ENCODE measurements at regions not wholly inside any gene's neighbourhood (a gene's known extent, or its start where the extent isn't known, plus 50 kb on each side); places are given as distances from the start of the nearest gene placed in this dataset.

DNA sequence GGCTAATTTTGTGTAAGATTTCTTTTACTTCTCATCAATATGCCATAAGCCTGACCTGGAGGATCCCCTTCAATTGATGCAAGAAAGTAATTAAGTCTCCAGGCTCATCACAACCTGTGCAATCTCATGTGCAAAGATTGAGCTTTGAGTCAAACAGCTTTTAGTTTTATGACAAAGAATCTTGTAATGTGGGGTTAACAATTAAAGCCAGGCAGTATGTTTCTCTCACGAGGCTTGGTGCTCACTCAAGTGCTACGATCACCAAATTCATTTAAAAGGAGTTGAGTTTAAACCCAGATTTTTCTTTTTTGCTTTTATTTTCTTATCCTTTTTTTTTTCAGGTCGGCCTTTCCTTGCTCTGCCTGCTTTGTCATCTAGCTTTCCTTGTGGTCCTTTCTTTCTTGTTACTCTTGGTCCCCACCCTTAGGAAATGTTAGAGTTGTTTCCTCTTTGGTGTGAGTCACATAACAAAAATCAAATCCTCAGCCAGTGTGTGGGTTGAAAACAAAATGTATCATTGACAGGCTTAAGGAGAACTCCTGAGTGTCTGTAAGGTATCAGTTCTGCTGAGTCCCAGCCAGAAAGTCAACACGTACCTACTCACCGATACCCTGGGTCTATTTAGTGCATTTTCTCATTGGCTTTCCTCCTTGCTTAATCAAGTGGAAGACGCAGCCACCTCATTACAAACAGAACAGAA, 1037.2 kb downstream of the ADGRL2 start:
- H3K36me3 Mint-ChIP-seq, result no peaks in the 10 kb centered on the region
- no peaks in the 10 kb centered on the region for H3K4me1 Mint-ChIP-seq (ENCODE audit: low read depth)
- peaks cover 2% of the 10 kb centered on the region for H3K27me3 Mint-ChIP-seq
- H3K27ac Mint-ChIP-seq, result no peak overlapping the region
- H3K9me3 Mint-ChIP-seq (ENCODE audit: low read depth), result no peaks in the 10 kb centered on the region
- no peak overlapping the region for H3K4me3 Mint-ChIP-seq

DNA sequence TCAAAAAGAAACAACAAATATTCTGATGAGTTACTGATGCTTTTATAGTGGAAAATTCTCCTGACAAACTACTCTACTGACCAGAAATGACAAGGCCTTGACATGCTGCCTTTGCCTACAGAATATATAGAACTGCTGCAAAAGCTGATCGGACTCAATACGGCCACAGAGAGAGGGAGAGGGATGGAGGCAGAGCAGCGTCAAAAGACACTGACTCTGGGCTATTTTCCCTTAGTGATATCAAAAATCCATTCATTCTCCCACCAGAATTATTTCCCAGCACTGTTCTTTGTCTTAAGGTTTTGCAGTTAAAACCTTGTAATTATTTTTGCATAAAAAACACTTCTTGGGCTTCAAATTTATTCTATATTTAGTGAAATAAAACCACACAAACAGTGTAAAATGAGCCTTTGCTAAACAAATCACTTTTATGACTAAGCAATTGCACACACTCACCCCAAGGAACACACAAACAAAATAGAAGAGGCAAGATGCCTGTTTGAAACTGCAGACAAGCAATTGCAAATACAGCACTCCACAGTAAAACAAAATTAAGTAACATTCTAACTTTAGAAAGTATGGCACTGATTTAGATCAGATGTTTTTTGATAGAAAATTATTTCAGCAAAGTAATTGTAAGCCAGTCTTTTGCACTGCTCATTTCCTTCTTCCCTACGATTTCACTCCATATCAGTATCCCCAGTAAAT, 1036.4 kb downstream of the ADGRL2 start:
- Mint-ChIP-seq H3K36me3 (no peaks in the 10 kb centered on the region), H3K4me3 (no peak overlapping the region), H3K27me3 (peaks cover 2% of the 10 kb centered on the region), H3K9me3 (ENCODE audit: low read depth) (no peaks in the 10 kb centered on the region), H3K27ac (no peak overlapping the region), H3K4me1 (ENCODE audit: low read depth) (no peaks in the 10 kb centered on the region)

DNA sequence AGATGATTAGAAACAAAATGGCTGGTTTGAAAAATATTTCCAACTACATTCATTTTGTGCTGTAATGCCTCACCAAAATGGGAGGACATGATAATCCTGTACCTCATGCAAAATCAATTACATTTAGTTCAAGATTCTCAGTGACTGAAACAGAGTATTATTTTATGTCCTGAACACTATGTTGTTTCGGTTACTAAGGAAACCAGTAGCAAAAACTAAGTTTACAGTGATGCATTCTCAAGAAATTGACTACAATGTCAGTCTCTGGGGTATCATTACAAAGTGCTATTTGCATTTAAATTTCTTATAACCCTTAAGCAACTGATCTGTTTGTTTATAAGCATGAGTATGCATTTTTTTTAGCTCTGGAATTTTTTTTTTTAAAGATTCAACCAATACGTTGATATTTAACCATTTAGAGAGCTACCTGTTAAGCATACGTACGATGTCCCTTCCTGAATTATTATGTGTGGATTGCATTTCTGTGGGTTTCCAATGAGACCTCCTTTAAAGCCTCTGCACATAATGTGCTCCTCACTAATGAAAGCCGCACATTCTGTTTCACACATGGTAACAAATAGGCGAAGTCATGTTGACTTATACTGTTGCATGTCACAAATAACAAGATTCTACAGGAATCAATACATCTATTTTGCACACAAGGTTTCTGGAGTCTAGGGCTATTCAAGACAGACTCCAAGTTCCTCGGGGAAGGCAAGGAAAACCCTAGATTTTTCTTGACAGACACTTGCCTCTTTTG, 1035.7 kb downstream of the ADGRL2 start:
- no peak overlapping the region for H3K27ac Mint-ChIP-seq
- no peak overlapping the region for H3K4me3 Mint-ChIP-seq
- no peaks in the 10 kb centered on the region for H3K9me3 Mint-ChIP-seq (ENCODE audit: low read depth)
- H3K36me3 Mint-ChIP-seq, result no peaks in the 10 kb centered on the region
- peaks cover 2% of the 10 kb centered on the region for H3K27me3 Mint-ChIP-seq
- H3K4me1 Mint-ChIP-seq (ENCODE audit: low read depth), result no peaks in the 10 kb centered on the region

DNA sequence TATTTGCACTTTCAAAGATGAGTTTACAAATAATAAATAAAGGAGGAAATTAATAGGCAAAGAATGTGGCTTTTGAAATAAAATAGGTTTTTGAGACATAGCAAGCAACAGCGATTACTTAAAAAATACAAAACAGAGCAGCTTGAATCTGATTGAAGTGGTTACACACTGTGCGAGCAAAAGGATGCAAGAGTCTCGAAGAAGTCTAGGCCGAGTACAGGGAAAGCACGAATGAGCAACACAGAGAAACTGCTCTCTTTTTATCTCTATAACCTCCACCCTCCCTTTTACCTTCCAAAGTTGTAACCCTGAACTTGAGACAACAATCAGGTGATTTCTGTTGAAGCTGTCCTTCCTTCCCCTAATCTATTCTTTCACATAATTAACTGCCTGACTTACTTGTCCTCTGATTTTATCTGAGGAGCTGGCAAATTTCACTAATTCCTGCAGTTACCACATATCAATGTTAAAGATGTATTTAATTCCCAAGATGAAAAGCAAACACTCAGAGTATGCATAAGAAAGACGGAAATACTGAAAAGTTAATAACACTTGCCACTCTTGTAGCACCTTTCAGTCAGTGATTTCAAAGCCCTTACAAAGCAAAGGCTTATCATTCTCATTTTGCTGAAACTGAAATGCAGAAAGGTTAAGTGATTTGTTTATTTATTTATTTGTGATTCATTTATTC, 1030.1 kb downstream of the ADGRL2 start:
- H3K27me3 Mint-ChIP-seq, result peaks cover 3% of the 10 kb centered on the region
- H3K9me3 Mint-ChIP-seq (ENCODE audit: low read depth), result no peaks in the 10 kb centered on the region
- peaks cover 2% of the 10 kb centered on the region for H3K4me1 Mint-ChIP-seq (ENCODE audit: low read depth)
- no peak overlapping the region for H3K27ac Mint-ChIP-seq
- H3K4me3 Mint-ChIP-seq, result no peak overlapping the region
- H3K36me3 Mint-ChIP-seq, result no peaks in the 10 kb centered on the region

DNA sequence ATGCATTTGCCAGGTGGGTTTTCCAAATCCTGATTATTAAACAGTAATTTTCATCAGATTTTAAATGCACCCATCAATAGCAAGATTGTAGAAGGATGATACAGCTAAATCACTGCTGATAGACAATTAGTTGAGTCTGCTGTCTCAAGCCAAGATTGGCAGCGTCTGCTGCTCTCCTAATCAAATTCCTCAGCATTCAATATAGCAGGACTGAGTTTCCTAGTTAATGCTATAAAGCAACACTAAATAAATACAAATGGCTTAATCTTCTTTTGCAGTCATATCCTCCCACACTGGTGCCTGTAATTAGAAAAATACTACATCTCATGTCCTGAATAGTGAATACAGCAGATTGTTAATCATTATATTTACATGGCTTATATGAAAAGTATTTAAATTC, 1028.8 kb downstream of the ADGRL2 start:
- H3K27me3 Mint-ChIP-seq, result peaks cover 3% of the 10 kb centered on the region
- no peak overlapping the region for H3K27ac Mint-ChIP-seq
- no peaks in the 10 kb centered on the region for H3K36me3 Mint-ChIP-seq
- H3K9me3 Mint-ChIP-seq (ENCODE audit: low read depth), result no peaks in the 10 kb centered on the region
- H3K4me3 Mint-ChIP-seq, result no peak overlapping the region
- H3K4me1 Mint-ChIP-seq (ENCODE audit: low read depth), result peaks cover 2% of the 10 kb centered on the region

DNA sequence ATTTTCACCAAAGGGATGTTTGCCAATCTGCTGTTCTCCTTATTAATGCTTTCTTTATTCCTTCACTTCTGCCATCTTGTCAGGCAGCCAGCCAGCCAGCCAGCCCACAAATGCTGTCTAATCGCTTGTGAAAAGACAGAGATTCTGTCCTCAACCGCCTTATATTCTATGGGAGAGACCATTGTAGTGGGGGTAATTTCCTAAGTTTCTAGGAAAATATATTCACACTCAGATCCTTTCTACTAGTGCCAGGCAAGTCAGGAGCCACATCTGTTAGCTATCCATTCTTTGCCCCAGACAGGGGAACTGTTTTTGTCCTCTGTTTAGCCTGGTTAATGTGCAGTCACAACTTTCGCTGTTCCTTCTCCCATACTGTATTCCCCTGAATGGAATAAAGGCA, 1023.1 kb downstream of the ADGRL2 start:
- H3K4me1 Mint-ChIP-seq (ENCODE audit: low read depth), result peaks cover 7% of the 10 kb centered on the region
- peaks cover 3% of the 10 kb centered on the region for H3K27me3 Mint-ChIP-seq
- no peak overlapping the region for H3K4me3 Mint-ChIP-seq
- no peak overlapping the region for H3K27ac Mint-ChIP-seq
- H3K9me3 Mint-ChIP-seq (ENCODE audit: low read depth), result no peaks in the 10 kb centered on the region
- no peaks in the 10 kb centered on the region for H3K36me3 Mint-ChIP-seq

DNA sequence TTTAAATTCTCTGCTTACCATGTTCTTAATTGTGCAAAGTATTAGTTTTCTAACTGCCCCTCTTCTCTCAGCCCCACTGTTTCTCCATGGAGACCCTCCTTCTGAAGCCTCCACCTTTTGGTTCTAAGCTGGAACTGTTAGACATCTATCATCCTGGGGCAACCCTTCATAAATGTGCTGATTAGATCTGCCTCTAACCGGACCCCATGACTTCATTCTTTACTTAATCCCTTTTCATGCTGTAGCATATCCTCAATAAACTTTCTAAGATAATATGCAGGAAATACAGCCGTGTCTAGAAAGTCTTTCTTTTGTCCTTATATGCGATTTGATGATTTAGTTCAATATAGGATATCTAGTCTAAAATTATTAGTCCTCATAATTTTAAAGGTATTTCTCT, 1020.1 kb downstream of the ADGRL2 start:
- H3K4me1 Mint-ChIP-seq (ENCODE audit: low read depth), result peaks cover 11% of the 10 kb centered on the region
- H3K27me3 Mint-ChIP-seq, result no peaks in the 10 kb centered on the region
- H3K36me3 Mint-ChIP-seq, result no peaks in the 10 kb centered on the region
- no peaks in the 10 kb centered on the region for H3K9me3 Mint-ChIP-seq (ENCODE audit: low read depth)
- H3K27ac Mint-ChIP-seq, result no peak overlapping the region
- no peak overlapping the region for H3K4me3 Mint-ChIP-seq

DNA sequence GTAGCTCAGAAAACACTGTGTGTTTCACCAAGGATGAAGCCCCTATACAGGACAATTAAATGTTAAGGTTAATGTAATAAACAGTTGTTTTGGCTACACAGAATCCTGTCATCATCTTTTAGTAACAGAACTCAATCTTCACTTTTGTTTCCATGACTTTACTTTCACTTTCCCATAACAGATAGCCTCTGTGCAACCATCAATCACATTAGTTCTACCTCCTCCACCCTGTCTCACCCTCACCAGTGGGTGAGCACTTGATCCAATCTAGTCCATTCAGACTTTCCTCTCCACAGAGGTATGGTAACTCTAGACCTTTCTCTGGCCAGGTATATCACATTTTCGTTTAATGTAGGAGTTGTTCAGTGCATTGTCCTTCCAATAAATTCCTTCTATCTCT, 1018.5 kb downstream of the ADGRL2 start:
- no peaks in the 10 kb centered on the region for H3K9me3 Mint-ChIP-seq (ENCODE audit: low read depth)
- H3K27me3 Mint-ChIP-seq, result no peaks in the 10 kb centered on the region
- H3K4me1 Mint-ChIP-seq (ENCODE audit: low read depth), result peaks cover 11% of the 10 kb centered on the region
- no peak overlapping the region for H3K4me3 Mint-ChIP-seq
- H3K27ac Mint-ChIP-seq, result no peak overlapping the region
- H3K36me3 Mint-ChIP-seq, result no peaks in the 10 kb centered on the region

DNA sequence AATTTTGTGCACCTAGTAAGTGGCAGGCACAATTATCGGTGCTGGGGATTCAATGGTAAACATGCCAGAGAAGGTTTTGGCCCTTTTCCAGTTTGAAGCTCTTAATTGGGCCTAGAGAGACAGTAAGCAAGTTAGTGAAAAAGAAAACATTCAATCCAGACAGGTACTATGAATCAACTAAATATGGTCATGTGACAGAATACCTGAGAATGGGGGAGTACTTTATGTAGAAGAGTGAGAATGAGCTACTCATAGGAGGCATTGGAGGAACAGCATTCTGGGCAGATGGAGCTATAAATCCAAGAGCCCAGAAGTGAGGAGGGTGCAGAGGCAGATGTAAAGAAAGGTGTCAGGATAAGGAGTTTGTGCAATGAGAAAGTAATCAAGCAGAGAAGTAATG, 1017.9 kb downstream of the ADGRL2 start:
- H3K27ac Mint-ChIP-seq, result no peak overlapping the region
- H3K4me3 Mint-ChIP-seq, result no peak overlapping the region
- no peaks in the 10 kb centered on the region for H3K36me3 Mint-ChIP-seq

DNA sequence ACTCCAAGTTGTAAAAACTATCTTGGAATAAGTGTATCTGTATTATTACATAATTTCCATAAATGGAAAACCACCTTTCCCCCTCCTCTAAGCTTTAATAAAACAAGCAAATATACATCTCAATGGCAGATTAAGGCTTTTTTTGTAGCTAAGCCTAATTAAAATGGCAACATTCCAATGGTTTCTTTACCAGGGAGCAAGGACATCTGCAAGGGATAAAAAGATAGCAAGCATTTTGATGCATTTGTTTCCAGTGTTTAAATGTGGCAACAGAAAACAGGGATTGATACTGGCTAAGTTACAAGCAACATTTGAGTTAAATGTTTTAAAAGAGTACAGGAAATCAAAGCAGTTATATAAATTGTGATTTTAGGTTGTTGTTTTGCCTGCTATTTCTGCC, 1012.7 kb downstream of the ADGRL2 start:
- Mint-ChIP-seq H3K27ac (no peak overlapping the region), H3K4me3 (no peak overlapping the region), H3K9me3 (ENCODE audit: low read depth) (no peaks in the 10 kb centered on the region), H3K36me3 (no peaks in the 10 kb centered on the region), H3K27me3 (no peaks in the 10 kb centered on the region), H3K4me1 (ENCODE audit: low read depth) (no peaks in the 10 kb centered on the region)

More for the DNA sequence above, 1017.9 kb downstream of the ADGRL2 start:
- H3K27me3 Mint-ChIP-seq, result no peaks in the 10 kb centered on the region
- peaks cover 11% of the 10 kb centered on the region for H3K4me1 Mint-ChIP-seq (ENCODE audit: low read depth)
- no peaks in the 10 kb centered on the region for H3K9me3 Mint-ChIP-seq (ENCODE audit: low read depth)

DNA sequence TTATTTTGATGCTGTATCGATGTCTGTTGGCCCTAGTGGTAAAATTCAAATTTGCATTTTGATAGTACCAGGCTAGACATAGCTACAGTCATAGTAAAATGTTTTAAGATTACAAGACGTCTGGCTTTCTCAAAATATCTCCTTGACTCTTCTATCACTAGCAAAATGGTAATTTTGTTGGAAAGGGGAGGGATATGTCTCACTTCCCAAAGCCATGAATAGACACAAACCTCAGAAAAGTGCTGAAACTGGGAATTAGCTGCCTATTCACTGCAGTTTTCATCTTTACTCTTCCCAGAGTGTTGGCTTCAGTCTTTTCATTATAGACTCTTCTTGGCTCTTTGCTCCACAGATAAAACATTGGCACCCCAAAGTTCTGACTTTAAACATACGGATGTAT, 1009.9 kb downstream of the ADGRL2 start:
- no peak overlapping the region for H3K27ac Mint-ChIP-seq
- H3K27me3 Mint-ChIP-seq, result peaks cover 2% of the 10 kb centered on the region
- H3K9me3 Mint-ChIP-seq (ENCODE audit: low read depth), result no peaks in the 10 kb centered on the region
- H3K4me3 Mint-ChIP-seq, result no peak overlapping the region
- no peaks in the 10 kb centered on the region for H3K4me1 Mint-ChIP-seq (ENCODE audit: low read depth)
- no peaks in the 10 kb centered on the region for H3K36me3 Mint-ChIP-seq

DNA sequence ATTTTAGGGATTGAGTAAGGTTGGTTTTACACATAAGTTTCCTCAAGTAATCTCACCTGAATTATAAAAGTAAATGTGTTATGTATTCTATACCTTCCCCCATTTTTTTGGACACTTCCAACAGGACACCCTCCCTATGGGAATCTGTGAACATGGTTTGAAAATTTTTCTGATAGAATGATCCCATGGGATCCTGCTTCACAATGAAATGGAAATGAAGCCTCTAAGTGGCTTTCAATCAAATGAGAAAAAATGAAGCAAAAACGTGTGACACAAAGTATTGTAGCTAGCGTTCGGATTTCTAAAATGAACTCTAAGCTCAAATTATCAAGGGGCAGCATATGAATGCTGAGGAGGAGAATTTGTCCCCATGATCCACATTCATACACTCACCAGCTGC, 1006.8 kb downstream of the ADGRL2 start:
- H3K9me3 Mint-ChIP-seq (ENCODE audit: low read depth), result no peaks in the 10 kb centered on the region
- no peaks in the 10 kb centered on the region for H3K36me3 Mint-ChIP-seq
- H3K27ac Mint-ChIP-seq, result no peak overlapping the region
- H3K4me3 Mint-ChIP-seq, result no peak overlapping the region
- H3K27me3 Mint-ChIP-seq, result peaks cover 4% of the 10 kb centered on the region
- H3K4me1 Mint-ChIP-seq (ENCODE audit: low read depth), result no peaks in the 10 kb centered on the region

DNA sequence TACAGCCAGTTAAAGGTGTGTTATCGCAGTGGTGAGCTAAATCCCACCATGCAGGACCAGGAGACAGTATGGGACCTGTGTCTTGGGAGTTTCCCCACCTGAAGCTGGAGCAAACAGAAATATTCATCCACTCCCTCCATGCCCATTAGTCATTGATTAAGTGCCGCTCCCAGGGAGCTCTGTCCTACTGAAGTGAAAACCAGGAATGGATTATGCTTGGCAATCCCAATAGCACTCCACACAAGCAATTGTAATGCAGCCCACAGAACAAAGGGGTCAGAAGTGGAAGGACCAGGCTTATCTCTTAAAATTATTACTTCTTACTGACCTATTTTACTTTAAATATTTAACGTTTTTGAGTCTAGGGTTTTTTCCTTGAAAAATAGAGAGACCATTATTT, 1005.4 kb downstream of the ADGRL2 start:
- H3K27me3 Mint-ChIP-seq, result peaks cover 4% of the 10 kb centered on the region
- no peaks in the 10 kb centered on the region for H3K36me3 Mint-ChIP-seq
- no peaks in the 10 kb centered on the region for H3K9me3 Mint-ChIP-seq (ENCODE audit: low read depth)
- no peaks in the 10 kb centered on the region for H3K4me1 Mint-ChIP-seq (ENCODE audit: low read depth)
- H3K4me3 Mint-ChIP-seq, result no peak overlapping the region
- no peak overlapping the region for H3K27ac Mint-ChIP-seq

DNA sequence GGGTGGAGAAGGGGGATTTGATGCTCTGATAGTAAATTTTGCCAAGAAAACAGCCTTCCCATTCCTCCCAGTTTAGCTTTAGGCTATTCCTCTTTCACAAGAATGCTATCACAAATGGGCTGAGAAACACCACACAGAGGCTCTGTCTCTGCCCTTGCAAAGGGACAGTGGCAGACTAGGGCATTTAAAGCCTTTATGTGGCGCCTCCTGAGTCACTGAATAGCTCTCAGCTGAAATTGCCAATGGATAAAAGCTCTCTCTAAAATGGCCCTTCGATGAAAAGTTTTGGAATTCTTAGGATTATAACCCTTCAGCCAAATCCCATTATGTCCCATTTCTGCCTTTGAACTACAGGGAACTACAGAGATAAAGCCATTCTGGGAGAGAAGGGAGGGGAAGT, 1000.4 kb downstream of the ADGRL2 start:
- H3K4me1 Mint-ChIP-seq (ENCODE audit: low read depth), result no peaks in the 10 kb centered on the region
- H3K27me3 Mint-ChIP-seq, result peaks cover 5% of the 10 kb centered on the region
- H3K36me3 Mint-ChIP-seq, result no peaks in the 10 kb centered on the region
- H3K9me3 Mint-ChIP-seq (ENCODE audit: low read depth), result peaks cover 7% of the 10 kb centered on the region
- H3K4me3 Mint-ChIP-seq, result no peak overlapping the region
- H3K27ac Mint-ChIP-seq, result no peak overlapping the region

DNA sequence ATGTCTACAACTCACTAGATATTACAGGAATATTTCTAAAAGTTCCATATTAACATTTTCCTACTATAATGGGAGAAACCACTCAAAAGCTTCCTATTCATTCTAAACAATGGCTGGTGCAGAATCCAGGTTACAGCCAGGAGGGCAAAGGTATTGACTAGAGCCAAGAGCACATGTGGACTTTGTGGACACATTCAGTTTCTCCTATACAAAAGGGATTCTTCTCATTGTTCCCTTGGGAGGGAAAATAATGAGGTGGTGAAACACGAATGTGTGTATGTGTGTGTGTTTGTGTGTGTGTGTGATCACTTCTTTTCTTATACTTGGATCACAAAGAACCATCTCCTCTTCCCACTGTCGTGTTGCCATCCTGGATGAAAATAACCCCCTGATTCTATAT, 1000.0 kb downstream of the ADGRL2 start:
- H3K27ac Mint-ChIP-seq, result no peak overlapping the region
- H3K27me3 Mint-ChIP-seq, result peaks cover 3% of the 10 kb centered on the region
- H3K9me3 Mint-ChIP-seq (ENCODE audit: low read depth), result peaks cover 7% of the 10 kb centered on the region
- no peaks in the 10 kb centered on the region for H3K36me3 Mint-ChIP-seq
- no peaks in the 10 kb centered on the region for H3K4me1 Mint-ChIP-seq (ENCODE audit: low read depth)
- H3K4me3 Mint-ChIP-seq, result no peak overlapping the region
